Erythroblast (primary cell): ENCODE measurements at regions not wholly inside any gene's neighbourhood (a gene's known extent, or its start where the extent isn't known, plus 50 kb on each side); places are given as distances from the start of the nearest gene placed in this dataset.

ENCODE experiments used
- GATA1 ChIP-seq: IDR thresholded peaks from 2 replicates; pipeline ENCODE4 v1.6.1; 2011; ENCODE audit warnings: low read depth, mild to moderate bottlenecking, control low read depth, low read length, moderate library complexity
- POLR2A ChIP-seq: IDR thresholded peaks from 2 replicates; pipeline ENCODE4 v1.6.1; 2011; ENCODE audit warnings: mild to moderate bottlenecking, low read length

- TF ChIP-seq POLR2A (no peak), GATA1 (no peak)
Observed at GRCh38 chr5:90099099-90099498, 310.5 kb downstream of the CETN3 start.
